Hepatocyte (in vitro differentiated cells): ENCODE measurements at regions not wholly inside any gene's neighbourhood (a gene's known extent, or its start where the extent isn't known, plus 50 kb on each side); places are given as distances from the start of the nearest gene placed in this dataset.

Experiments used
- EZH2 ChIP-seq: fragments of 200-600 bp; sonication (generic); IDR thresholded peaks from 2 replicates; pipeline ENCODE4 v1.6.1; 2016; ENCODE audit warnings: antibody characterized with exemption, mild to moderate bottlenecking, borderline replicate concordance
- EZH2phosphoT487 ChIP-seq: fragments of 200-600 bp; sonication (generic); IDR thresholded peaks from one replicate; pipeline ENCODE4 v1.6.1; 2018; ENCODE audit warnings: antibody characterized with exemption, mild to moderate bottlenecking, low read depth, moderate library complexity; ENCODE audit not compliant: unreplicated experiment, severe bottlenecking
- TF ChIP-seq, protein P1 (sequence below): fragments of 200-600 bp; sonication (generic); IDR thresholded peaks from 2 replicates; pipeline ENCODE4 v1.5.1; 2016; ENCODE audit warnings: antibody characterized with exemption, mild to moderate bottlenecking; ENCODE audit not compliant: poor library complexity

DNA sequence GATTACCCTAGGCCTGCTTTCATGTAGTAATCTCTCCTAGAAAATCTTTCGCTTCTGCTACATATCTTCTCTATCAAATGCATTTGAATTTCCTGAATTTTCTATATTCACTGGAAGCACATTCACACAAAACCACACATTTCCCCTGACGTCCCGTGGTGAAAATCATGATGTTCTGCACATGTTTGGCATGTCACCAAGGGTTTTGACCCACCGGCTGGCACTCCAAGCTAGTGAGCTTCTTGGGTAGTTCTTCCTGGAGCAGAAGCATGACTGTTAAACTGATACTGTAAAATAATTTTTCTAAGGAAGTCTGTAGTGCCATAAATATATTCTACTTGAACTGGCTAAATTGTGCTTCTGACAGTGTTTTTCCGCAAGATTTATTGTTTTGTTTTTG is 510.1 kb upstream of the SLC8A1 start:
- TF ChIP-seq, protein P1, sequence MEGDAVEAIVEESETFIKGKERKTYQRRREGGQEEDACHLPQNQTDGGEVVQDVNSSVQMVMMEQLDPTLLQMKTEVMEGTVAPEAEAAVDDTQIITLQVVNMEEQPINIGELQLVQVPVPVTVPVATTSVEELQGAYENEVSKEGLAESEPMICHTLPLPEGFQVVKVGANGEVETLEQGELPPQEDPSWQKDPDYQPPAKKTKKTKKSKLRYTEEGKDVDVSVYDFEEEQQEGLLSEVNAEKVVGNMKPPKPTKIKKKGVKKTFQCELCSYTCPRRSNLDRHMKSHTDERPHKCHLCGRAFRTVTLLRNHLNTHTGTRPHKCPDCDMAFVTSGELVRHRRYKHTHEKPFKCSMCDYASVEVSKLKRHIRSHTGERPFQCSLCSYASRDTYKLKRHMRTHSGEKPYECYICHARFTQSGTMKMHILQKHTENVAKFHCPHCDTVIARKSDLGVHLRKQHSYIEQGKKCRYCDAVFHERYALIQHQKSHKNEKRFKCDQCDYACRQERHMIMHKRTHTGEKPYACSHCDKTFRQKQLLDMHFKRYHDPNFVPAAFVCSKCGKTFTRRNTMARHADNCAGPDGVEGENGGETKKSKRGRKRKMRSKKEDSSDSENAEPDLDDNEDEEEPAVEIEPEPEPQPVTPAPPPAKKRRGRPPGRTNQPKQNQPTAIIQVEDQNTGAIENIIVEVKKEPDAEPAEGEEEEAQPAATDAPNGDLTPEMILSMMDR = no peak
- TF ChIP-seq EZH2 (no peak), EZH2phosphoT487 (no peak)
